SIG-M5 (cell line): ENCODE measurements at regions not wholly inside any gene's neighbourhood (a gene's known extent, or its start where the extent isn't known, plus 50 kb on each side); places are given as distances from the start of the nearest gene placed in this dataset.
"Not testable (repeated sequence)": the region's sequence is repeated elsewhere in the genome, so short reads cannot be mapped to it uniquely, and the experiment has no call there.

ENCODE experiments used
- DNase-seq: peaks from one replicate; lab custom pipeline; 2025; lab: John Stamatoyannopoulos, UW

GRCh38 chr17:83192161-83192788 lies 112.9 kb downstream of the METRNL start:
- no peak for DNase-seq

DNA sequence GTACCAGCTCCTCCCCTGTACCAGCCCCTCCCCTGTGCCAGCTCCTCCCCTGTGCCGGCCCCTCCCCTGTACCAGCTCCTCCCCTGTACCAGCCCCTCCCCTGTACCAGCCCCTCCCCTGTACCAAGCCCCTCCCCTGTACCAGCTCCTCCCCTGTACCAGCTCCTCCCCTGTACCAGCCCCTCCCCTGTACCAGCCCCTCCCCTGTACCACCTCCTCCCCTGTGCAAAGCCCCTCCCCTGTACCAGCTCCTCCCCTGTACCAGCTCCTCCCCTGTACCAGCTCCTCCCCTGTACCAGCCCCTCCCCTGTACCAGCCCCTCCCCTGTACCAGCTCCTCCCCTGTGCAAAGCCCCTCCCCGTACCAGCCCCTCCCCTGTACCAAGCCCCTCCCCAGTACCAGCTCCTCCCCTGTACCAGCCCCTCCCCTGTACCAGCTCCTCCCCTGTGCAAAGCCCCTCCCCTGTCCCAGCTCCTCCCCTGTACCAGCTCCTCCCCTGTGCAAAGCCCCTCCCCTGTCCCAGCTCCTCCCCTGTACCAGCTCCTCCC lies 113.5 kb downstream of the METRNL start:
- not testable (repeated sequence) for DNase-seq

- DNase-seq, result no peak
Measured at GRCh38 chr17:83193336-83194185, 114.2 kb downstream of the METRNL start.

GRCh38 chr17:83194186-83194561 lies 114.8 kb downstream of the METRNL start:
- DNase-seq, result no peak

DNA sequence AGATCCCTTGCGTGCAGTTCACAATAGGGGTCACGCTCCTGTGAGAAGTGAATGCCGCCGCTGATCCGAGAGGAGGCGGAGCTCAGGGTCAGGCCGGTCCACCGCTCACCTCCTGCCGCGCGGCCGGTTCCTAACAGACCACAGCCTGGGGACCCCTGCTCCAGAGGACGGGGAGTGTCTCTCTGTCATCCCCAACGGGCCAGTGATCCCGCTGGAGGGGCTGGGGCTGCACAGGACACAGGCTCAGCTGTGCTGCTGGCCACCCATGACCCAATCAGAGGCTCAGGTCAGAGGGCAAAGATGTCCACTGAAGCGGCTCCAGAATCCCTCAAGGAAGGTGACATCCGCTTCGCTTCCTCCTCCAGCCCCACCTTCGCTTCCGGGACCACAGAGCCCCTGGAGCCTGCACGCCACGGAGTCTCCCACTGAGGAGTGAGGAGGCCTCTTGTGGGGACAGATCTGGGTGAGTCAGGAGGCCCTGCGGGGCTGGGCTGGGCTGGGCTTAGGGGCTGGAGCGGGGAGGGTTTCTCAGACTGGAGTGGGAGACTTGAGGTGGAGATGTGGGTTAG lies 115.4 kb downstream of the METRNL start:
- DNase-seq, result no peak

GRCh38 chr17:83195330-83196023 lies 116.1 kb downstream of the METRNL start:
- DNase-seq, result no peak

GRCh38 chr17:83196024-83196365 lies 116.6 kb downstream of the METRNL start:
- no peak for DNase-seq

- no peak for DNase-seq
Measured at GRCh38 chr17:83196366-83196765, 117.0 kb downstream of the METRNL start.

GRCh38 chr17:83196973-83197880 lies 117.8 kb downstream of the METRNL start:
- no peak for DNase-seq

- no peak for DNase-seq
Measured at GRCh38 chr17:83198366-83199341, 119.2 kb downstream of the METRNL start.

DNA sequence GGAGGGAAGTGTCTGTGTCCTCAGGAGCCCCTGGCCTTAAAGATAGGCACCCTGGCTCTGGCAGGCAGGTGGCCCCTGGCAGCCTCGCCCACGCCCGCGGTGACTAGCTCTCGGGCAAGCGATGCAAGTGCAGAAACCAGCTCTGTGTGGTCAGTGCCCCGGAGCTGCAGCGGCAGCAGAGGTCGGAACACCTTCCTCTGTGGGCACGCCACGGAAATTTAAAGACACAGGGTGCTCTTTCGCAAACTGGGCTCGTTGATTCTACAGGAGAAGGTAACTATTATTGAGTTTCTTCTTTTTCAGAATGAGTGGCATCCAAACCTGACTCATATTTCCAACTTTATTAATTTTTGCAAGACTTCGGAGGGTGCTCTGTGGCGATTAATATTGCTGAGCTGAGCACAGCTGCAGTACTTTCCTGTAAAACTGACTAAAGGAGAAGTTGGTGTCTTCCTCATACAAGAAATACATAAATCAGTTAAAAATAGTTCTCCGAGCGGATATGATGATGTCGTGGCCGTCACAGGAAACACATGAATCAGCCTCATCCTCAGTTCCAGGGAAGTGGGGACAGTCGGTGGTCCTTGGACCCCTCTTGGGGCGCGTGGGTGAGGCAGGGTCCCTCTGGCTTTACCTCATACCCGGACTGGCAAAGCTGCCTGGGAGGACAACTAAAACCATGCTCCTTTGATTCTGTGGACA lies 120.2 kb downstream of the METRNL start:
- peak; percentile 90 for DNase-seq

GRCh38 chr17:83200231-83200699 lies 120.9 kb downstream of the METRNL start:
- DNase-seq, result peak; percentile 50

GRCh38 chr17:83200751-83201150 lies 121.3 kb downstream of the METRNL start:
- no peak for DNase-seq

DNA sequence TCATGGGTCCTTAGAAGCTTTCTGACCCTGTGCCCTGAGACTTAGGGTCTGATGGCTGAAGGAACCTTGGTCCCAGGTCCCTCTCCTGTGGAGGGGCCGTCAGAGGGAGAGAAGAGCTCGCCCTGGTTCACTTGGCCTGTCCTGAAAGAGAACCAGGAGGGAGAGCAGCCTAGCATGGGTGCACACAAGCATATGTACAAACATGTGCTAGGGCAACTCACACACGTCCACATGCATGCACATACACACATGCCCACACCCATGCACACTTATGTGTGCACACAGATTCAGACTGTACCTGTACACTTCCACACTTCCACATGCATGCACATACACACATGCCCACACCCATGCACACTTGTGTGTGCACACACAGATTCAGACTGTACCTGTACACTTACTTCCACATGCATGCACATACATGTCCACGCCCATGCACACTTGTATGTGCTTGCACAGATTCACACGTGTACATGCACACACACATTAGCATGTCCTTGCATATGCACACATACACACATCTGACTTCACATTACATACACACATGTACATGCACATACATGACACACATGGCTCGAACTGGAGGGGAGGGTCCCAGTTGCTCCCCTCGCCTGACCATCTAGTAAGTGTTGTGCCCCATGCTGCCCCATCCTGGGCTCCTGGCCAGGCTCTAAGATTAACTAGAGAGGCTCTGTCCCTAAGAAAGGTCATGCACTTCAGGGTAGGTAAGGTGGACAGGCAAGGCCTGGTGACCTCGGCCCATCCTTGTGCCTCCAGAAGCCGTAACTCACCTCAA lies 122.0 kb downstream of the METRNL start:
- no peak for DNase-seq

DNA sequence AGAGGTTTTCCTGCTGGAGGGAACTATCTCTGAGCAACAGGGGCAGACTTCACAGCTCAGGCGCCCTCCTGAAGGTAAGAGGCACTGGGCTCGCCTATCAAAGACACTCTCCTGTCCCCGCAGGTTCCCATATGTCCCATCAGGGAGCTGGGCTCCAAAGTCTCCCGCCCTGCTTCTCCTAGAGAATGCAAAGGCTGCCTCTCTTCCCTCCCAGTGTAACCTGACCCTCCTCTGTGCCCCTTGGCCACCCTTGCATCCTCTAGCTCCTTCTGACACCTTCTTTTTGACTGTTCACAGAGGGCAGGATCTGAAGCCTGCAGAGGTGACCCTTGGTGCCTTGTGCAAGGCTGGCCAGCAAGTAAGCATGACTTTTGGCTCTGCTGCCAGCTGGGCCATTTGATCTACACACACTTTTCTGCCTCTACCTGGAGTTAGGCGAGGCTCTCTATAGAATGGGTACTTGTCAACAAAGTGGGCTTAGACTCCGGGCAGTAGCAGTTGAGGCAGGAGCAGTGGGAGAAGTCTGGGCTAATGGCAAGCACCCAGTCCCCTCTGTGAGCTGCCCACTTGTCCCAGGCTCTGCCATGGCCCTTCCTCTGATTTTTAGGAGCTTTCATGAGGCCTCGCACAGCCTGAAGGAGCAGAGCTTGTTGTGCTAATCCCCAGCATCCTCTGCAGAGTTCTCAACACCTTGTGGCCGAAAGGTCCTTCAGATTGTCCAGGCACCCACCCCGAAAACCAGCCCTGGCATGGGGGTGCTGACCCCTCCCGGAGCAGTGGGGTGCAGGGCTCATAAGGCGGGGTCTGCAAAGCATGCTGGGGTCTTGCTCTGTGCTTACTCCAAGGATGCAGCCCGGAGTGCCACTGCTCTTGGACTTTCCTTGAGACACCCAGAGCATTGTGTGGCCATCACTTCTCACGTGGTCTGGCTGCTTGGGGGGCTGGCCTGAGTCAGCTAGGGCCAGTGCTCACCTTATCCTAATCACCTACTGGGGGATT lies 122.9 kb downstream of the METRNL start:
- DNase-seq, result no peak

DNA sequence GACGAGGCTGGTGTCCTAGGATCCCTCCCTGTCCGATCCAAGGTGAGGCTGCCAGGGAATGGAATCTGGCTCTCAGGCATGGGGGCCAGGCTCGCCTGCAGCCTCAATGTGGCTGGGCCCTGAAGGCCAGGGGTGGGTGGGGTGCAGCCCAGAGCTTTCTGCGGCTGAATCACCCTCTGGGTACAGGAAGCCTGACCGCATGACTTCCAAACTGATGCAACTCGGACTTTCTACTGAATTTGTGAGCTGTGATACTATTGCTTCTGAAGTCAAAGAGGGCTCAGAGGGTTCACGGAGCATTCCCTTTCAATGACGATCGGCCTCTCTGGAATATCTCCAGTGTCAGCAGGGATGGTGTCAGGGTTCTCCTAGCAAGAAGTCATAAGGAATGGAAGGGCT lies 123.7 kb downstream of the METRNL start:
- no peak for DNase-seq

GRCh38 chr17:83203472-83204221 lies 124.2 kb downstream of the METRNL start:
- DNase-seq, result no peak
